CD4-positive, alpha-beta T cell (primary cell): ENCODE measurements at regions not wholly inside any gene's neighbourhood (a gene's known extent, or its start where the extent isn't known, plus 50 kb on each side); places are given as distances from the start of the nearest gene placed in this dataset.

ENCODE experiments used
- ATAC-seq: fragments of 200-7000 bp; cut with Tn5 transposase; one replicate; pipeline ENCODE4 v1.10.0; 2022; ENCODE audit warnings: mild to moderate bottlenecking; ENCODE audit not compliant: poor library complexity
- CTCF ChIA-PET: fragments of 350-600 bp; sonication (Branson Sonifier 250); formaldehyde crosslinking; loops from one replicate; lab custom pipeline; 2021; ENCODE audit warnings: antibody characterized with exemption, inconsistent platforms; lab: Charles Lee
- POLR2A ChIA-PET: fragments of 350-600 bp; sonication (Branson Sonifier 250); formaldehyde crosslinking; loops from one replicate; lab custom pipeline; 2021; ENCODE audit warnings: antibody characterized with exemption, inconsistent platforms; lab: Charles Lee
- DNase-seq, 14 experiments: peaks; one replicate each; pipeline ENCODE4 v3.0.0-alpha.2; 2013 to 2020; ENCODE audit warnings: mixed read lengths in 2 of 14
- H3K27ac ChIP-seq, 2 donors: one replicate each; pipeline versions ENCODE4 v1.5.1 to v1.7.0; 2013; ENCODE audit warnings: low read length in 2 of 2, low read depth in 1 of 2, mild to moderate bottlenecking in 1 of 2
- H3K27me3 ChIP-seq, 2 experiments: 1 replicate in 1 of 2; 2 replicates in 1 of 2; pipeline versions ENCODE4 v1.6.1 to v1.7.0; 2013; ENCODE audit warnings: low read length in 2 of 2, control low read depth in 1 of 2, mild to moderate bottlenecking in 1 of 2, moderate library complexity in 1 of 2; ENCODE audit not compliant: insufficient read depth in 2 of 2, control insufficient read depth in 1 of 2
- H3K36me3 ChIP-seq: one replicate; pipeline ENCODE4 v1.6.1; 2013; ENCODE audit warnings: low read length, control low read depth; ENCODE audit not compliant: insufficient read depth
- H3K4me1 ChIP-seq: one replicate; pipeline ENCODE4 v1.6.1; 2013; ENCODE audit warnings: low read length, control low read depth; ENCODE audit not compliant: insufficient read depth
- H3K4me3 ChIP-seq: one replicate; pipeline ENCODE4 v1.5.1; 2013; ENCODE audit warnings: mild to moderate bottlenecking, low read length, moderate library complexity
- H3K9me3 ChIP-seq, 2 experiments: 1 replicate in 1 of 2; 2 replicates in 1 of 2; pipeline versions ENCODE4 v1.6.1 to v1.7.0; 2013; ENCODE audit warnings: low read length in 2 of 2, mild to moderate bottlenecking in 2 of 2, control low read depth in 1 of 2, moderate library complexity in 1 of 2; ENCODE audit not compliant: control insufficient read depth in 1 of 2, insufficient read depth in 1 of 2
- H3K27ac Mint-ChIP-seq: one replicate; pipeline ENCODE4 v1.8.0; 2020; ENCODE audit warnings: mixed read lengths
- H3K27me3 Mint-ChIP-seq: one replicate; pipeline ENCODE4 v1.8.0; 2021; ENCODE audit warnings: mixed read lengths
- H3K36me3 Mint-ChIP-seq: one replicate; pipeline ENCODE4 v1.8.0; 2021; ENCODE audit warnings: low read depth, mixed read lengths
- H3K4me1 Mint-ChIP-seq: one replicate; pipeline ENCODE4 v1.8.0; 2021; ENCODE audit warnings: low read depth, mixed read lengths
- H3K4me3 Mint-ChIP-seq: one replicate; pipeline ENCODE4 v1.8.0; 2020; ENCODE audit warnings: mild to moderate bottlenecking, mixed read lengths
- H3K9me3 Mint-ChIP-seq: one replicate; pipeline ENCODE4 v1.8.0; 2020; ENCODE audit warnings: mixed read lengths
- CTCF ChIP-seq: fragments of 200-600 bp; IDR thresholded peaks from one replicate; pipeline ENCODE4 v1.8.0; 2022; ENCODE audit warnings: antibody characterized with exemption, mild to moderate bottlenecking
- intact Hi-C, 2 experiments: fragments of 100-400 bp; cut with DNase I in 1 of 2; cut with micrococcal nuclease in 1 of 2; formaldehyde crosslinking; loops; one replicate each; pipeline versions ENCODE4 v1.15.1 to v1.9.0; 2023 to 2025; cut with DNase I, micrococcal nuclease

- peaks cover 0 to 5% of the 10 kb centered on the region in 2 experiments for H3K9me3 ChIP-seq
- peaks cover 38% of the 10 kb centered on the region for H3K27me3 Mint-ChIP-seq
- H3K27ac Mint-ChIP-seq = no peak overlapping the region
- DNase-seq (no peak), ATAC-seq (no peak)
- peaks cover 4% of the 10 kb centered on the region for H3K4me1 ChIP-seq
- H3K27me3 ChIP-seq = peaks cover 12 to 23% of the 10 kb centered on the region in 2 experiments
- POLR2A ChIA-PET = no interaction called here
- H3K9me3 Mint-ChIP-seq = no peaks in the 10 kb centered on the region
- CTCF ChIA-PET = no interaction called here
- no peak overlapping the region for H3K4me3 ChIP-seq
- no peaks in the 10 kb centered on the region for H3K36me3 Mint-ChIP-seq
- H3K4me3 Mint-ChIP-seq = no peak overlapping the region
- no peak overlapping the region for H3K27ac ChIP-seq
- H3K36me3 ChIP-seq = no peaks in the 10 kb centered on the region
- TF ChIP-seq CTCF = no peak
- no peaks in the 10 kb centered on the region for H3K4me1 Mint-ChIP-seq
- intact Hi-C loops = no loop called here
Measured at GRCh38 chr2:62568983-62569837, 63.2 kb upstream of the TMEM17 start.

- H3K9me3 Mint-ChIP-seq = no peaks in the 10 kb centered on the region
- H3K36me3 Mint-ChIP-seq = no peaks in the 10 kb centered on the region
- no peak for TF ChIP-seq CTCF
- Histone ChIP-seq H3K27me3 (peaks cover 12 to 23% of the 10 kb centered on the region in 2 experiments), H3K4me1 (peaks cover 4% of the 10 kb centered on the region), H3K27ac (no peak overlapping the region), H3K4me3 (no peak overlapping the region), H3K36me3 (no peaks in the 10 kb centered on the region), H3K9me3 (peaks cover 0 to 5% of the 10 kb centered on the region in 2 experiments)
- CTCF ChIA-PET = no interaction called here
- H3K27ac Mint-ChIP-seq = no peak overlapping the region
- intact Hi-C loops = no loop called here
- peaks cover 30% of the 10 kb centered on the region for H3K27me3 Mint-ChIP-seq
- ATAC-seq = no peak
- no peak for DNase-seq
- H3K4me1 Mint-ChIP-seq = no peaks in the 10 kb centered on the region
- POLR2A ChIA-PET = no interaction called here
- H3K4me3 Mint-ChIP-seq = no peak overlapping the region
Measured at GRCh38 chr2:62568074-62568473, 62.1 kb upstream of the TMEM17 start.

- Mint-ChIP-seq H3K9me3 (no peaks in the 10 kb centered on the region), H3K4me1 (no peaks in the 10 kb centered on the region), H3K4me3 (no peak overlapping the region), H3K27me3 (peaks cover 26% of the 10 kb centered on the region), H3K36me3 (no peaks in the 10 kb centered on the region), H3K27ac (no peak overlapping the region)
- no peak for TF ChIP-seq CTCF
- Histone ChIP-seq H3K27me3 (peaks cover 12 to 23% of the 10 kb centered on the region in 2 experiments), H3K27ac (no peak overlapping the region), H3K4me1 (peaks cover 4% of the 10 kb centered on the region), H3K4me3 (no peak overlapping the region), H3K36me3 (no peaks in the 10 kb centered on the region), H3K9me3 (peaks cover 0 to 5% of the 10 kb centered on the region in 2 experiments)
- intact Hi-C loops = no loop called here
- no peak for DNase-seq
- CTCF ChIA-PET = no interaction called here
- ATAC-seq = no peak
- POLR2A ChIA-PET = no interaction called here
Measured at GRCh38 chr2:62567669-62568068, 61.7 kb upstream of the TMEM17 start.
